ENCODE measurements at regions not wholly inside any gene's neighbourhood (a gene's known extent, or its start where the extent isn't known, plus 50 kb on each side); places are given as distances from the start of the nearest gene placed in this dataset.

- TF ChIP-seq EP300 (IDR thresholded peaks at IDR 0.05) (no peak), CTCF (IDR thresholded peaks at IDR 0.05) (no peak), POLR2A (IDR thresholded peaks at IDR 0.05) (no peak)
Measured at GRCh38 chr3:154614601-154615000, 184.6 kb upstream of the GPR149 start.
